HEK293 (cell line): ENCODE measurements at regions not wholly inside any gene's neighbourhood (a gene's known extent, or its start where the extent isn't known, plus 50 kb on each side); places are given as distances from the start of the nearest gene placed in this dataset.

Experiments used
- ATF2 ChIP-seq: fragments of 450-650 bp; formaldehyde crosslinking; IDR thresholded peaks from 2 replicates; pipeline ENCODE4 v1.5.1; 2016; ENCODE audit warnings: missing biosample characterization, missing genetic modification characterization, low read depth
- BCL11B ChIP-seq: fragments of 450-650 bp; formaldehyde crosslinking; IDR thresholded peaks from 2 replicates; pipeline ENCODE4 v1.5.1; 2016; ENCODE audit warnings: low read depth, missing biosample characterization, missing genetic modification characterization
- CTCF ChIP-seq: fragments of 450-650 bp; formaldehyde crosslinking; IDR thresholded peaks from 2 replicates; pipeline ENCODE4 v1.5.1; 2016; ENCODE audit warnings: missing biosample characterization, missing genetic modification characterization
- REST ChIP-seq: fragments of 450-650 bp; formaldehyde crosslinking; IDR thresholded peaks from 2 replicates; pipeline ENCODE4 v1.5.1; 2016; ENCODE audit warnings: missing biosample characterization, missing genetic modification characterization
- SETDB1 ChIP-seq: IDR thresholded peaks from one replicate; pipeline ENCODE4 v1.6.1; 2017; ENCODE audit warnings: mild to moderate bottlenecking, low read length, moderate library complexity, mixed read lengths; ENCODE audit not compliant: insufficient read length
- ZNF792 ChIP-seq: fragments of 450-650 bp; formaldehyde crosslinking; IDR thresholded peaks from 2 replicates; pipeline ENCODE4 v1.5.1; 2016; ENCODE audit warnings: missing biosample characterization, missing genetic modification characterization
- TF ChIP-seq, protein P1 (sequence below): fragments of 450-650 bp; formaldehyde crosslinking; IDR thresholded peaks from 2 replicates; pipeline ENCODE4 v1.5.1; 2016; ENCODE audit warnings: missing biosample characterization, missing genetic modification characterization, low read depth

- TF ChIP-seq CTCF (no peak), REST (tag by site-specific recombination) (no peak), ZNF792 (no peak), SETDB1 (no peak), ATF2 (no peak), BCL11B (no peak)
- TF ChIP-seq, protein P1, sequence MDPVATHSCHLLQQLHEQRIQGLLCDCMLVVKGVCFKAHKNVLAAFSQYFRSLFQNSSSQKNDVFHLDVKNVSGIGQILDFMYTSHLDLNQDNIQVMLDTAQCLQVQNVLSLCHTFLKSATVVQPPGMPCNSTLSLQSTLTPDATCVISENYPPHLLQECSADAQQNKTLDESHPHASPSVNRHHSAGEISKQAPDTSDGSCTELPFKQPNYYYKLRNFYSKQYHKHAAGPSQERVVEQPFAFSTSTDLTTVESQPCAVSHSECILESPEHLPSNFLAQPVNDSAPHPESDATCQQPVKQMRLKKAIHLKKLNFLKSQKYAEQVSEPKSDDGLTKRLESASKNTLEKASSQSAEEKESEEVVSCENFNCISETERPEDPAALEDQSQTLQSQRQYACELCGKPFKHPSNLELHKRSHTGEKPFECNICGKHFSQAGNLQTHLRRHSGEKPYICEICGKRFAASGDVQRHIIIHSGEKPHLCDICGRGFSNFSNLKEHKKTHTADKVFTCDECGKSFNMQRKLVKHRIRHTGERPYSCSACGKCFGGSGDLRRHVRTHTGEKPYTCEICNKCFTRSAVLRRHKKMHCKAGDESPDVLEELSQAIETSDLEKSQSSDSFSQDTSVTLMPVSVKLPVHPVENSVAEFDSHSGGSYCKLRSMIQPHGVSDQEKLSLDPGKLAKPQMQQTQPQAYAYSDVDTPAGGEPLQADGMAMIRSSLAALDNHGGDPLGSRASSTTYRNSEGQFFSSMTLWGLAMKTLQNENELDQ (tag by site-specific recombination): no peak
These were observed 216.8 kb upstream of the CXADR start for GRCh38 chr21:17295997-17296396.
